ENCODE measurements at regions not wholly inside any gene's neighbourhood (a gene's known extent, or its start where the extent isn't known, plus 50 kb on each side); places are given as distances from the start of the nearest gene placed in this dataset.

GRCh38 chr3:165622356-165622755 is 214.9 kb downstream of the BCHE start:
- DNase-seq (ENCODE audit: extremely low spot score): no peak
- CTCF ChIA-PET: no interaction called here
- no peak for TF ChIP-seq TARDBP (IDR thresholded peaks at IDR 0.05)
- no peak for TF ChIP-seq NFRKB (IDR thresholded peaks at IDR 0.05)
- no peak for TF ChIP-seq PKNOX1 (IDR thresholded peaks at IDR 0.05)
- no peak for TF ChIP-seq ZNF384 (IDR thresholded peaks at IDR 0.05)
- TF ChIP-seq CTBP1 (IDR thresholded peaks at IDR 0.05; ENCODE audit: borderline replicate concordance): no peak
- no peak for TF ChIP-seq SUZ12 (IDR thresholded peaks at IDR 0.05)
- TF ChIP-seq SP1 (IDR thresholded peaks at IDR 0.05): no peak
- TF ChIP-seq BHLHE40 (IDR thresholded peaks at IDR 0.05; ENCODE audit: borderline replicate concordance): no peak
- TF ChIP-seq FOXM1 (IDR thresholded peaks at IDR 0.05; ENCODE audit: borderline replicate concordance): no peak
- no peak for TF ChIP-seq LEF1 (IDR thresholded peaks at IDR 0.05; ENCODE audit: borderline replicate concordance)
- no peak for TF ChIP-seq L3MBTL2 (conservative IDR thresholded peaks at IDR 0.05)
- TF ChIP-seq ARNT (IDR thresholded peaks at IDR 0.05): no peak
- TF ChIP-seq FOXA1 (IDR thresholded peaks at IDR 0.05): no peak
- TF ChIP-seq HDGF (IDR thresholded peaks at IDR 0.05; ENCODE audit: borderline replicate concordance): no peak
- no peak for TF ChIP-seq FOXK2 (IDR thresholded peaks at IDR 0.05)
- TF ChIP-seq ELF4 (IDR thresholded peaks at IDR 0.05): no peak
- POLR2A ChIA-PET: no interaction called here

GRCh38 chr3:165619069-165619468 is 218.2 kb downstream of the BCHE start:
- TF ChIP-seq SUZ12 (IDR thresholded peaks at IDR 0.05) (no peak), PKNOX1 (IDR thresholded peaks at IDR 0.05) (no peak), ARNT (IDR thresholded peaks at IDR 0.05) (no peak)
- POLR2A ChIA-PET: no interaction called here
- CTCF ChIA-PET: no interaction called here
- no peak for DNase-seq (ENCODE audit: extremely low spot score)

- TF ChIP-seq FOXA1 (IDR thresholded peaks at IDR 0.05) (no peak), TARDBP (IDR thresholded peaks at IDR 0.05) (no peak), L3MBTL2 (conservative IDR thresholded peaks at IDR 0.05) (no peak), LEF1 (IDR thresholded peaks at IDR 0.05; ENCODE audit: borderline replicate concordance) (no peak), SUZ12 (IDR thresholded peaks at IDR 0.05) (no peak), HDGF (IDR thresholded peaks at IDR 0.05; ENCODE audit: borderline replicate concordance) (no peak), ARNT (IDR thresholded peaks at IDR 0.05) (no peak), ELF4 (IDR thresholded peaks at IDR 0.05) (no peak), BHLHE40 (IDR thresholded peaks at IDR 0.05; ENCODE audit: borderline replicate concordance) (no peak), SP1 (IDR thresholded peaks at IDR 0.05) (no peak), ZNF384 (IDR thresholded peaks at IDR 0.05) (no peak), CTBP1 (IDR thresholded peaks at IDR 0.05; ENCODE audit: borderline replicate concordance) (no peak), PKNOX1 (IDR thresholded peaks at IDR 0.05) (no peak), FOXK2 (IDR thresholded peaks at IDR 0.05) (no peak), FOXM1 (IDR thresholded peaks at IDR 0.05; ENCODE audit: borderline replicate concordance) (no peak)
- POLR2A ChIA-PET: no interaction called here
- CTCF ChIA-PET: no interaction called here
- no peak for DNase-seq (ENCODE audit: extremely low spot score)
Measured at GRCh38 chr3:165617134-165617533, 220.1 kb downstream of the BCHE start.

- TF ChIP-seq L3MBTL2 (conservative IDR thresholded peaks at IDR 0.05): no peak
- TF ChIP-seq TARDBP (IDR thresholded peaks at IDR 0.05): no peak
- no peak for TF ChIP-seq FOXK2 (IDR thresholded peaks at IDR 0.05)
- TF ChIP-seq ZNF384 (IDR thresholded peaks at IDR 0.05): no peak
- no peak for TF ChIP-seq CTBP1 (IDR thresholded peaks at IDR 0.05; ENCODE audit: borderline replicate concordance)
- no peak for TF ChIP-seq ARNT (IDR thresholded peaks at IDR 0.05)
- TF ChIP-seq BHLHE40 (IDR thresholded peaks at IDR 0.05; ENCODE audit: borderline replicate concordance): no peak
- no peak for TF ChIP-seq FOXM1 (IDR thresholded peaks at IDR 0.05; ENCODE audit: borderline replicate concordance)
- TF ChIP-seq LEF1 (IDR thresholded peaks at IDR 0.05; ENCODE audit: borderline replicate concordance): no peak
- TF ChIP-seq PKNOX1 (IDR thresholded peaks at IDR 0.05): no peak
- TF ChIP-seq SP1 (IDR thresholded peaks at IDR 0.05): no peak
- TF ChIP-seq ELF4 (IDR thresholded peaks at IDR 0.05): no peak
- no peak for TF ChIP-seq HDGF (IDR thresholded peaks at IDR 0.05; ENCODE audit: borderline replicate concordance)
- TF ChIP-seq NFRKB (IDR thresholded peaks at IDR 0.05): no peak
- no peak for TF ChIP-seq SUZ12 (IDR thresholded peaks at IDR 0.05)
- TF ChIP-seq FOXA1 (IDR thresholded peaks at IDR 0.05): no peak
- no peak for DNase-seq (ENCODE audit: extremely low spot score)
- CTCF ChIA-PET: no interaction called here
- POLR2A ChIA-PET: no interaction called here
Measured at GRCh38 chr3:165614337-165614736, 222.9 kb downstream of the BCHE start.

- ChIA-PET POLR2A (no interaction called here), CTCF (no interaction called here)
Measured at GRCh38 chr3:165613014-165613413, 224.2 kb downstream of the BCHE start.

GRCh38 chr3:165607221-165607620 is 230.0 kb downstream of the BCHE start:
- ChIA-PET CTCF (no interaction called here), POLR2A (no interaction called here)
- TF ChIP-seq ELF4 (IDR thresholded peaks at IDR 0.05): no peak
- TF ChIP-seq FOXK2 (IDR thresholded peaks at IDR 0.05): no peak
- no peak for TF ChIP-seq PKNOX1 (IDR thresholded peaks at IDR 0.05)
- TF ChIP-seq ARNT (IDR thresholded peaks at IDR 0.05): no peak
- no peak for TF ChIP-seq SP1 (IDR thresholded peaks at IDR 0.05)
- no peak for TF ChIP-seq TARDBP (IDR thresholded peaks at IDR 0.05)
- no peak for TF ChIP-seq SUZ12 (IDR thresholded peaks at IDR 0.05)
- no peak for TF ChIP-seq HDGF (IDR thresholded peaks at IDR 0.05; ENCODE audit: borderline replicate concordance)
- no peak for TF ChIP-seq LEF1 (IDR thresholded peaks at IDR 0.05; ENCODE audit: borderline replicate concordance)
- no peak for DNase-seq (ENCODE audit: extremely low spot score)

More at GRCh38 chr3:165613014-165613413, 224.2 kb downstream of the BCHE start:
- TF ChIP-seq SUZ12 (IDR thresholded peaks at IDR 0.05) (no peak), TARDBP (IDR thresholded peaks at IDR 0.05) (no peak), CTBP1 (IDR thresholded peaks at IDR 0.05; ENCODE audit: borderline replicate concordance) (no peak), NFRKB (IDR thresholded peaks at IDR 0.05) (no peak), FOXM1 (IDR thresholded peaks at IDR 0.05; ENCODE audit: borderline replicate concordance) (no peak), ARNT (IDR thresholded peaks at IDR 0.05) (no peak)
- DNase-seq (ENCODE audit: extremely low spot score): no peak

Measured in HEK293T (cell line).